OCI-M1 (cell line): ENCODE measurements at regions not wholly inside any gene's neighbourhood (a gene's known extent, or its start where the extent isn't known, plus 50 kb on each side); places are given as distances from the start of the nearest gene placed in this dataset.
A peak's percentile ranks its signal among the peaks of the same experiment; 100 is the strongest.

ENCODE experiments used
- DNase-seq: peaks from one replicate; lab custom pipeline; 2025; lab: John Stamatoyannopoulos, UW

DNA sequence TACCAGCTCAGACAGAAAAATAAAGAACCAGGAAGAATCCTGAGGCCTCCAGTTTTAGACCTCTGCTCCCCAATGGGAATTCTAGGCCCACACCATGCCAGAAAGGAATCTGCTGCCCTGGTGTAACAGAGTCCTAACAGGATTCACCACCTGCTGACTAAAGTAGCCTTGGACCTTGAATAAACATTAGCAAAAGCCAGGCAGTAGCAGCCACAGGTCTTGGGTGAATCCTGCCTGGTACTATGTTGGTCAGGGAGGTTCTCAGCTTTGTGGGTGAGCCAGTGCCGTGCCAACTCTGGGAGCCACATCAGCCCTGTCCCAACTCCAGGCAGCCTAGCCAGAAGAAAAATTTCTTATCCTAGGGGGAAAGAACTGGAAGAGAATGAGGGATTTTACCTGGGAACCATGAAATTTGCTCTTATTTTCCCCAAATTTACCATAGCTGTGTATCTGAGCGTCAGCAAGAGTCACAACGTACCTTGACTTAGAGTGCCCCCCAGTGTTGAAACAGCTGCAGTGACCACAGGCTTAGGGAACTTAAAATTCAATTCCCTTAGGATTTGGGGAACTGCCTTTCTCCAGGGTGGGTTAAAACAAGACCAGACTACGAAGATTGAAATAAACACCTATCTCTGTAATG is 1895.6 kb upstream of the PRR20A start:
- DNase-seq = peak; percentile 42

DNA sequence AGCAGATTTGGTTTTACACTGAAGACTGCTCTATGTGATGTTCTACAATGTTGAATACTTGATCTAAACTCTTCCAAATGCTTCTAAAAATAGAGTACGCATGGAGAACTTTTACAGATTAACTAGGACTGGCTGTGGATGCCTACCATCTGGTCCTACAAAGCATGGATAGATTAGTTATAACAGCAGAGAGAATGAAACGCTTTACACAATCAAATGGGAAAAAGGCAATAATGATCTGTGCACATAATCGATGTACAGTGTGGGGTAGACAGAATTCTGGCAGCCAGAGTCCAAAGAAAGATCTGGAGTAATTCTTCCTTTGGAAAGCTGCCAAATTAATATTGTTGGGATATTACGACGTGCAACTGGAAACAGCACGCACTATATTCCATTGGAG is 1885.5 kb upstream of the PRR20A start:
- DNase-seq = no peak

DNA sequence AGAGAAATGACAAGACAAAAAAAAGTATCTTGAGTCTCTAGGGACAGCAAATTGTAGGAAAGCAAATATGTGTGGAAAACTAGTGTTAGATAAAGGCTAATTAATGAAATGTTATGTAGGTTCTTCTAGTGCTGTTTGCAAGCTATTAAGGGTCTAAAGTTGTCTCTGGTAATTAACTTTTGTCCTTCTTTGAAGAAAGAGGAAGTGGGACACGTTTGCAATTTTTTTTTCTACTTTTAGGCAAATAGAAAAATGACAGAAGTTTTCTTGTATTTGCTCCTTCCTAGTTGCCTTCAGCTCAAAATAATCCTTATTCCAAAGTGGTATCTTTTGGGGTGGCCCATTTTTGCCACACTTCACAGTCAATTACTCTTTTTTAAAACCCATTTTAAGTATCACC is 1877.7 kb upstream of the PRR20A start:
- peak; percentile 65 for DNase-seq

GRCh38 chr13:55266644-55267043 is 1874.1 kb upstream of the PRR20A start:
- DNase-seq = no peak

- DNase-seq = no peak
Measured at GRCh38 chr13:55298201-55298600, 1842.5 kb upstream of the PRR20A start.

- no peak for DNase-seq
Measured at GRCh38 chr13:55302568-55302967, 1838.2 kb upstream of the PRR20A start.

DNA sequence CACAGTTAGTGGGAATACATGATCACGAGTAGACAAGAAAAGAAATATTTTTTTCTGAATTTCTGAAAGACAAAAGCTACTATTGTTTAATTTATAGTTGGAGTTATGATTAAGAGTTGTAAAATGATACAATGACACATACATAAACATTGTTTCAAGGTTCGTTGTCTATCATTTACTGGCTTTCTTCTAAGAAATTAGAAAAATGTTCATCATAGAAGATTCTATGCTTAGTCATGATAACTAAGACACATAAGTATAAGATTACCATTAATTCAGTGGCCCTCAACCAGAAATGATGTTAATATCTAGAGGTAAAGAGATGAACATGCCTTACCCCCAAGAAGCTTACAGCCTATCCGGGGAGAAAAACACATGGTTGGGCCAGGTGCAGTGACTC is 1832.8 kb upstream of the PRR20A start:
- no peak for DNase-seq

GRCh38 chr13:55341891-55342290 is 1798.8 kb upstream of the PRR20A start:
- no peak for DNase-seq

DNA sequence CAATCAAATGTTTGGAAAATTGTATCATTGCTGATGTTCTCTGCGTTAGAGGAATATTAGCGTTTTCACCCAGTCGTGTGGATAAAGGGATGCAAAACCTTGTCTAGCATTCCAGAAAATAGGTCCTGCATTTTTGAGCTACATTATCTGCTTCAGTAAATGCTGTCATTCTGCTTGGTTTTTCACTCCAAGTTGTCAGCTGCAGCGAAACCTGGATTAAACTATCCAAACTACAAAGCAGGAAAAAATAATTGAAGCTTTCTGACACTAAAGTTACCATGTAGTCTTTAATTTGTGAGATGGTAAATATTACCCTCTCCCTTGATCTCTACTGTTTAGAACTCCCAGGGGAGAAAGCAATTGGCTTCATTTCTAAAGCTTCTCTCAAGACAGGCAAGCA is 1795.5 kb upstream of the PRR20A start:
- DNase-seq = no peak

DNA sequence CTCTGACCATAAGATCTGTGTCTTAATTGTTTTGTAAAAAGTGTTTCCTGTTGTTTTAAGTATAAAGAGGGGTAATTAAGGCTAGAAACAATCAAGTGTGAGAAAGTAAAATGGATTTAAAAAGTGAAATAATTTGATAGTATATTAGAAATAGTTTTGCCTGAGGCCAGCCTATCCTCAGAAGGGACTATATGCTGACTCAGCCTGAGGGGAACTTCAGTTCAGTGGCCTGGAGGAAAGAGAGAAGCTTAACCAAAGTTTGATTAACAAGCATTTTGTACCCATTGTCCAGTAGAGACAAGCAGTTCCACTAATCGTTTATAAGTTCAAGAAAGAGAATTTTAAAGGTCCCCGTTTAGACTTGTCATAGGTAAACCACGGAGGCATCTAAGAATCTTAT is 1793.2 kb upstream of the PRR20A start:
- DNase-seq = peak; percentile 33

DNA sequence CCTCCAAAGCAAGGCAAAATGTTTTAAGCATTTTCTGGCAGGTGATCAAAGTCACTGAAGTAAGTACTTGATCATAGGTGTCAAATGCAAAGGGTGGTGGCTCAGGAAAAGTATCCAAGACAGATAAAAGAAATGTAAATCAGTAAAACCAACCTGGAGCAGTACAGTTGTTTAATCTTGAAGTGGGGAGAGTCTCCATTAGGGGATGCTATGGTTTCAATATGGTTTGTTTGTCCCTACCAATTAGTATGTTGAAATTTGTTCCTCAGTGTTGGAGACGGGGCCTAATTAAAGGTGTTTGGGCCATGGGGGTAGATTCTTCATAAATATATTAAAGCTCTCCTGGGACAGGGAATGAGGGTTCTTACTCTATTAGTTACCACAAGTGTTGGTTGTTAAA is 1781.7 kb upstream of the PRR20A start:
- no peak for DNase-seq

DNA sequence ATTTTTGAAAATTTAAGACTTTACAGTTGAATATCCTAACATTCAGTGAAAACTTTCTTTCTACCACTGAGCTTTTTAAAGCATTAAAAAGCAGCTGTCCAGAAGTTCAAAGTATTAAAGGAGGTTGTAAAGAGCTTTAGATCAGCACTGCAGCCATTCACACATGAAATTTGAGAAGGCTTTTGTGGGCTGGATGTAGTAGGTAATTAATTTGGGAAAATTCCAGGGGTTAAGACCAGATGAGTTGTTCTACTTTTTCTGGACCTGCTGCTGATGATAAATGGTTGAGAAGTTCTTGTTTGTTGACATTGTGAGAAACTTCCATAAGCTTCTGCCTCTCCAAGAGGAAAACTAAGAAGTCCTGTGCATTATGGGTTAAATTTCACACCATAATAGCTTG is 1779.6 kb upstream of the PRR20A start:
- peak; percentile 5 for DNase-seq

DNA sequence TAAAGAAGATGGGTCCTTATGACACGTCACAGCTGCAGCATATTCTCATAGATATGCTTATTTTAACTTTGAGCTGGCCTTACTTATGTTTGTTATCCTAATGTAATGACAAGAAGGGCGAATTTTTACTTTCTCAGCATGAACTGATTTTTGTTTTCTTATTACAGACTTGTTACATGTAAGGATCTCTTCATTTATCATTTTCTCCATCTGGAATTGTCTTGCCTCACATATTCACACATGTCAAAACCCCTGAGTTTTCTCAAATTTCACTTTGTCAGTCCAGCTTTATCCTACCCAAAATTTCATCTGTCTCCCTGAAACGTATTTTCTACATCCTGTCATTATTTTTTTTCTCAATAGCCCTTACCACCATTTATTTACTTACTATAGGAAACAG is 1774.0 kb upstream of the PRR20A start:
- no peak for DNase-seq

DNA sequence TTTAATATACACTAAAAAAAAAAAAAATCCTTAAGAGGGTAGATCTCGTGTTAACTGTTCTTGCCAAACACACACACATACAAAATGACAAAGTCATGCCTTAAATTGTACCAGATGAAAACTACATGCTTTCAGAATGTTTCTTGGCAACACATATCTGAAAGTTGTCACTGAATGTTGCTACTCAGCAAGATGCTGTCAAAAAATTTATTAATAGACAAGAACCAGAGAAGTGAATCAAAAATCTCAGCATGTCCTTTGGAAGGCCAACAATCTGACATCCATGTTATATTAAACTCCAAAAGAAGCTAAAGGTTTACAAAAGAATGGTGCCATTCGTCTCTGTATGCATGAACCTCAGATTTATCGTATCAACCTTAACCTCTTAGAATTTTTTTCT is 1746.2 kb upstream of the PRR20A start:
- DNase-seq = no peak

GRCh38 chr13:55402870-55403269 is 1737.8 kb upstream of the PRR20A start:
- DNase-seq = no peak

DNA sequence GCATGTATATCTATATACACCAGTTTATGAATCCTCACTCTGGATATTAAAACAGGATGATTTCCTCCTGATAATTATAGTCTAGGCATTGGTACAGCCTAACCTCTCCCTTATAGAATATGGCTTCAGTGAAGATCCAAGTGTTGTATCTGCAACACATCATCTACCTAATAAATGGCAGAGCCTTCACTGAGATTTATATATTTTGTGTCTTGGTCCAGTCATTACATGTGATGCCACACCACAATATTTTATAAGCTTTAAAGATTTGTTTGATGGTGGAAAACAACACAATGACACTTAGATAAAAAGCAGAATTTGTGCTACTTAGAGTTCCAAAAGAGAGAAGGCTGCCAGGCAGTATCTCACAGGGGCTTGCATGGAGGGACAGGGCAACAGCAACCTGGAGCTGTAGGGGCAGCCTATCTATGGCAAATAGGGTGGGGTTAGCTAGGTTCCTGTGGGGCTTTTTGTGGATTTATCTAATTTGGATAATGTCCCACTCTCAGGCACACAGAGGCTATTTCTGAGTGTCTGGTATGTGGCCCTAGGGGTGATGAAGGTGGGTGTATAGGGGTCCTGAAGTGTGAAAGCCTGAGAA is 1736.7 kb upstream of the PRR20A start:
- no peak for DNase-seq

DNA sequence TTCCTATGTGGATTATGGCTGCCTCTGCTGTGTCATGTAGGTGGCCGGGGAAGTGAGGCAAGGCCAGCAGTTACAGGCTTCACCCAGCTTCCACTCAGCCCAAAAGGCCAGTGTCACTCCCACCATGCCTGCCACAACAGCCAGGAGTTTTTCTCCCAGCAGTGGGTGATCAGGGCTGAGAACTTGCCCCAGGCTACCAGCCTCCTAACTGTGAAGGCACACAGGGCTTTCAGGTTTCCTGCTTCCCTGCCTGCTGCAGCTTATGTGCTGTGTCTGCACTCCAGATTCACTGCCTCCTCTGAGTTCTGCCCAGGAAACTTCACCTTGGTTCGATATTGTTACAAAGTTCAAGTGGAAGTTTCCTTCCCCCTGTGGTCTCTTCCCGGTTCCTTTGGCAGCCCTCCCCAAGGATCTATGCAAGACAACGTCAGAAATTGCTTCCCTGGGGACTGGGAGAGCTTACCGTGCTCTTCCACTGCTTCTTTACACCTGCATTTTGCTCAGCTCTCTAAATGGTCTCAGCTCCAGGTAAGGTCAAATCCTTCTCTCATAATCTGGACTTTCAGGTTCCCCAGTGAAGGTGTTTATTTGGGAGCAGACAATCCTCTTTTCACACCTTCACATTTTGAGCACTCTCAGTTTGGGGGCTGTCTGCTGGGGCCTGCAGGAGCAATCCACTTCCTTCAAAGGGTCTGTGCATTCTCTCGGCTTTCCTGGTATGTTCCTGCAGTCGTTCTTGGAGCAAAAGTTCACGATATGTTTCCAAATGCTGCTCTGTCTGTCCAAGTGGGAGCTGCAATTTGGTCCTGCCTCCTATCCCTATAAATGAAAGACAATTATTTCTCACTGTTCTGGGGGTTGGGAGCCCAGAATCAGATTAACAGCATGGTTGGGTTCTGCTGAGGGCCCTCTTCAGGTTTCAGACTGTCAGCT is 1730.1 kb upstream of the PRR20A start:
- DNase-seq = no peak

GRCh38 chr13:55418095-55418494 is 1722.6 kb upstream of the PRR20A start:
- no peak for DNase-seq

DNA sequence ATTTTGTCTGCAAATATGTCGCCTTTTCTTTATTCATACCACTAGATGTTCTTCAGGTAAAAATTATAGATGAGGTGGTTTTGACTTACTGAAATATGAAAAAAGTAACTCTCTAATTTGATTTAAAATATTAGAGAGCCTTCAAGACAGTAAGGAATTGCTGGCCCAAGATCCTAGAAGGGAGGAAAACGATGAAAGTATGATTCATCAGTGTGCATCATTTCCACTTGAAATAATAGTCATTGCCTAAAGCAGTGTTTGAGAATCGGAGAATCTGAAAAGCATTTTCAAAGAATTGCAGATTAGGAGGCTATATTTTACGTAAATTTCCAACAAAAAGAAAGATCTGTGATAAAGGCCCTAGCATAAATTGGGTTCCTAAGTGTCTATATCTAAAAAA is 1707.9 kb upstream of the PRR20A start:
- DNase-seq = no peak

DNA sequence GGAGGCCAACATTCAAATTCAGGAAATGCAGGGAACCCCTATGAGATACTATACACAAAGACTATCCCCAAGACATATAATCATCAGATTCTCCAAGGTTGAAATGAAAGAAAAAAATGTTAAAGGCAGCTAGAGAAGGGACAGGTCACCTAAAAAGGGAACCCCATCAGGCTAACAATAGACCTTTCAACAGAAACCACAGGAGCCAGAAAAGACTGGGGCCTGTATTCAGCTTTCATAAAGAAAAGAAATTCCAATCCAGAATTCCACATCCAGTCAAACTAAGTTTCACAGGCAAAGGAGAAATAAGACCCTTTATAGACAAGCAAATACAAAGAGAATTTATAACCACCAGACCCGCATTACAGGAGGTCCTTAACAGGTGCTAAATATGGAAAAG is 1703.6 kb upstream of the PRR20A start:
- no peak for DNase-seq

- DNase-seq = peak; percentile 76
Measured at GRCh38 chr13:55439450-55439849, 1701.3 kb upstream of the PRR20A start.

DNA sequence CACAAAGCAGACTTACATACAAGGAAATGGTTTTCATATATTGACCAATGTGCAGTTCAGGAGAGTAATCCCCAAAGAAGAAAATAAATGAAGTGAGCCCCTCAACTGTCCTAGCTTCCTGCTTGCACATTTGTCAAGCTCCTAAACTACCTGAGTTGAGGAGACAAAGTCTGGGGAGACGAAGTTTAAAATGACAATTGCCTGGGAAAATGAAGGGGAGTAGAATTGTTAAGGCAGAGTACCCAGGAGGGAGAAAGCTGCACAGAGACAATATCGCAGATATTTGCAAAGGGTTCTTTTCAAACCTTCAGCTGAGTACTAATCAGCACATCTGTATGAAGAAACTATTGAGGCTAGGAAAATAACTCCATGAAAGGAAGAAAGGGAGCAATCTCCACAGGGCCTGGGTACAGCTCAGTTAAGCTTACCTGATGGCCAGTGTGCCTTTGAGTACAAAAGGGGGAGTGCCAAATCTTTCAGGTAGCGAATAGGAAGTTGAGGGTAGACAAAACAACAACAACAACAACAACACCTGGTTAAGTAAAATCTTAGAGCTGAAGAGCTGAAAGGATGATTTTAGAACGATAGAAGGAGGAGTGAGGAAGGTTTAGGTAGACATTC is 1700.1 kb upstream of the PRR20A start:
- DNase-seq = no peak

- no peak for DNase-seq
Measured at GRCh38 chr13:55464222-55464621, 1676.5 kb upstream of the PRR20A start.
